ENCODE measurements at regions not wholly inside any gene's neighbourhood (a gene's known extent, or its start where the extent isn't known, plus 50 kb on each side); places are given as distances from the start of the nearest gene placed in this dataset.

DNA sequence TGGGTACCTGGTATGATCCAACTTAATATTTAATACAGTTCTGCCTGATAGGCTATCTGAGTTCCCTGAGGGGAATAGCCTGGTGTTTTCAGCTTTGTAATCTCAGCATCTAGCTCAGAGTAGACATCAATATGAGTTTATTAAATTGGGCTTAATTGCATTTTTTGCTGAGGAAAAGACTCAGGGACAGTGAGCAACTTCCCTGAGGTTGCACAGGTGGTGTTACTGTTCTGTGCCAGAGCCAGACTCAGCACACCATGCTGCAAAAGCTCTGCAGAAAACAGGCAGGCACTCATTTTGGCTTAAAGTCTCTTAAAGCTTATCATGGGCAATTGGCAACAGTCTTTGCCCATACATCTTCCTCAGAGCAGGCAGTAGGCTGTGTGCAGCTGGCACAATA is 90.5 kb upstream of the JUN start:
- Histone ChIP-seq H3K4me2 (ENCODE audit: low read depth, low read length, poor library complexity, severe bottlenecking) (no peak overlapping the region), H2AFZ (ENCODE audit: low read length) (peak overlapping the region; percentile 9; the same call in 1 of the 2 replicates), H3K4me1 (ENCODE audit: insufficient read depth, low read length, poor library complexity, severe bottlenecking) (peaks cover 14% of the 10 kb centered on the region), H3K9me2 (replicated peaks; ENCODE audit: low read depth, low read length) (no peaks in the 10 kb centered on the region), H3K79me2 (ENCODE audit: insufficient read depth, low read length) (no peaks in the 10 kb centered on the region), H3K36me3 (ENCODE audit: insufficient read depth, low read length) (no peaks in the 10 kb centered on the region), H3F3A (ENCODE audit: low read depth) (no peaks in the 10 kb centered on the region), H3K9ac (ENCODE audit: low read depth, low read length, poor library complexity, severe bottlenecking) (no peak overlapping the region), H3K4me3 (ENCODE audit: low read length, poor library complexity, severe bottlenecking) (no peak overlapping the region), H3K9me3 (ENCODE audit: insufficient read depth, low read depth, low read length) (no peaks in the 10 kb centered on the region), H4K20me1 (ENCODE audit: insufficient read depth, low read length, poor library complexity, severe bottlenecking) (no peaks in the 10 kb centered on the region), H3K27me3 (ENCODE audit: insufficient read depth, low read length, poor library complexity, severe bottlenecking) (no peaks in the 10 kb centered on the region)
- no peak for TF ChIP-seq EZH2phosphoT487 (IDR thresholded peaks at IDR 0.05; ENCODE audit: borderline replicate concordance)
- TF ChIP-seq, protein P1, sequence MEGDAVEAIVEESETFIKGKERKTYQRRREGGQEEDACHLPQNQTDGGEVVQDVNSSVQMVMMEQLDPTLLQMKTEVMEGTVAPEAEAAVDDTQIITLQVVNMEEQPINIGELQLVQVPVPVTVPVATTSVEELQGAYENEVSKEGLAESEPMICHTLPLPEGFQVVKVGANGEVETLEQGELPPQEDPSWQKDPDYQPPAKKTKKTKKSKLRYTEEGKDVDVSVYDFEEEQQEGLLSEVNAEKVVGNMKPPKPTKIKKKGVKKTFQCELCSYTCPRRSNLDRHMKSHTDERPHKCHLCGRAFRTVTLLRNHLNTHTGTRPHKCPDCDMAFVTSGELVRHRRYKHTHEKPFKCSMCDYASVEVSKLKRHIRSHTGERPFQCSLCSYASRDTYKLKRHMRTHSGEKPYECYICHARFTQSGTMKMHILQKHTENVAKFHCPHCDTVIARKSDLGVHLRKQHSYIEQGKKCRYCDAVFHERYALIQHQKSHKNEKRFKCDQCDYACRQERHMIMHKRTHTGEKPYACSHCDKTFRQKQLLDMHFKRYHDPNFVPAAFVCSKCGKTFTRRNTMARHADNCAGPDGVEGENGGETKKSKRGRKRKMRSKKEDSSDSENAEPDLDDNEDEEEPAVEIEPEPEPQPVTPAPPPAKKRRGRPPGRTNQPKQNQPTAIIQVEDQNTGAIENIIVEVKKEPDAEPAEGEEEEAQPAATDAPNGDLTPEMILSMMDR (conservative IDR thresholded peaks at IDR 0.05; ENCODE audit: low read length), result no peak

DNA sequence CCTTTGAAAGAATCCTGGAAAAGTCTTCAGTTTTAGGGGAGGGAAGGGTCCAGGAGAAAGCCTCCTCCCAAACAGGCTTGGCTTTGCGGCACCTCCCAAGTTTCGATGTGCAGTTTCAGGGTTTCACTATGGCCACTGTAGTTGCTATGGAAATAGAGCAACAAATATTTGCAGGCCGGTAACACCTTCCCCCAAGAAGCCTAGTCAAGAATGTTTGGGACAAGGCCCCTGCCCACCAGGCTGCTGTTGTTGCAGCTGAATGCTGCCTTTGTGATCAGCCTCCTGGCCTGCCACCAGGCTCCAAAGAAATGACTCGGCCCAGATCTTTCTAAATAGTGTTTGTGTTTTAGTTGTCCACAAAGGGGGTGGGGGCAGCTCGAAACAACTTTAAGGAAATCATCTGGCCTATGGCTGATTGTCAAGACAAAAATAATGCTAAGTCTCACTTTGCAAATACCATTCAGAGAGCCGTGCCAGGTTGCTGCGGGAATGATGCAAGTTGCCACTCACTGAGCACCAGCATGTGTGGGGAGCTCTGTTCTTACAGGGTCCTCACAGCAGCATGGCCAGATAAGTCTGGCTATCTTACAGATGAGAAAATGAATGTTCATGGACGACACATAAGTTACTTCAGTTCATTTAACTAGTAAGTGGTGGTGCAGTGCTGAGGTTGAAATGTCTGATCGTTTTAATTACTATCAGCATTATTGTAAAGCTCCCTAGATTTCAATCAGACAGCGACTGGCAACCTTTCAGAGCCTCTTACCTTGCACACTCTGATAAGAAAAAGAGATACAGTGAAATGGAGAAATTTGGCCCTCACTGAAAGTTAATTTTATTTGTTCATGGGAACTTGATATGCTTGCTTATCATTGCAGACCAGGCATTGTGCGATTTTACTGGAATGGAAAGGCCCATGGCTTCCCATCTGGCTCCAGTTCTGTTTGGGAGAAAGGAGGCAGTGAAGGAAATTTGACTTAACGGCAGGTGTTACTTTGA is 91.2 kb upstream of the JUN start:
- H2AFZ ChIP-seq (ENCODE audit: low read length), result peak overlapping the region; percentile 9; the same call in 1 of the 2 replicates
- no peak overlapping the region for H3K9ac ChIP-seq (ENCODE audit: low read depth, low read length, poor library complexity, severe bottlenecking)

DNA sequence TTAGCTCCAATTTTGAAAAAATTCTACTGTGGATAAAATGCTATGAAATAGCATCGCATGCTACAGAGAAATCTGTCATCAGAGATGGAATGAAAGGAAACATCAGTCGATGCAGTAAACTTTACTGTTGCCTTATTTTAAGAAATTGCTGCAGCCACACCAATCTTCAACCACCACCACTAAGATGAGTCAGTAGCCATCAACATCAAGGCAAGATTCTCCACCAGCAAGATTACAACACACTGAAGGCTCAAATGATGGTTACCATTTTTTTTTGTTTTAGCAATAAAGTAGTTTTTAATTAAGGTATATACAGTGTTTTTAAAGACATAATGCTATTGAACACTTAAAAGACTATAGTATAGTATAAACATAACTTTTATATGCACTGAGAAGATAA is 95.6 kb upstream of the JUN start:
- TF ChIP-seq, protein P1 (conservative IDR thresholded peaks at IDR 0.05; ENCODE audit: low read length), result no peak
- no peak for TF ChIP-seq EZH2phosphoT487 (IDR thresholded peaks at IDR 0.05; ENCODE audit: borderline replicate concordance)
- Histone ChIP-seq H3K9me2 (replicated peaks; ENCODE audit: low read depth, low read length) (no peaks in the 10 kb centered on the region), H3K9ac (ENCODE audit: low read depth, low read length, poor library complexity, severe bottlenecking) (no peak overlapping the region), H3K4me1 (ENCODE audit: insufficient read depth, low read length, poor library complexity, severe bottlenecking) (peaks cover 17% of the 10 kb centered on the region), H3K27me3 (ENCODE audit: insufficient read depth, low read length, poor library complexity, severe bottlenecking) (no peaks in the 10 kb centered on the region), H2AFZ (ENCODE audit: low read length) (no peak overlapping the region), H3F3A (ENCODE audit: low read depth) (no peaks in the 10 kb centered on the region), H4K20me1 (ENCODE audit: insufficient read depth, low read length, poor library complexity, severe bottlenecking) (no peaks in the 10 kb centered on the region), H3K4me3 (ENCODE audit: low read length, poor library complexity, severe bottlenecking) (no peak overlapping the region), H3K36me3 (ENCODE audit: insufficient read depth, low read length) (no peaks in the 10 kb centered on the region), H3K79me2 (ENCODE audit: insufficient read depth, low read length) (no peaks in the 10 kb centered on the region), H3K4me2 (ENCODE audit: low read depth, low read length, poor library complexity, severe bottlenecking) (no peak overlapping the region), H3K9me3 (ENCODE audit: insufficient read depth, low read depth, low read length) (no peaks in the 10 kb centered on the region)

More for the DNA sequence above, 91.2 kb upstream of the JUN start:
- Histone ChIP-seq H3K4me2 (ENCODE audit: low read depth, low read length, poor library complexity, severe bottlenecking) (no peak overlapping the region), H3K9me3 (ENCODE audit: insufficient read depth, low read depth, low read length) (no peaks in the 10 kb centered on the region), H3K79me2 (ENCODE audit: insufficient read depth, low read length) (no peaks in the 10 kb centered on the region), H3K4me1 (ENCODE audit: insufficient read depth, low read length, poor library complexity, severe bottlenecking) (peaks cover 15% of the 10 kb centered on the region), H3K4me3 (ENCODE audit: low read length, poor library complexity, severe bottlenecking) (no peak overlapping the region), H4K20me1 (ENCODE audit: insufficient read depth, low read length, poor library complexity, severe bottlenecking) (no peaks in the 10 kb centered on the region), H3K9me2 (replicated peaks; ENCODE audit: low read depth, low read length) (no peaks in the 10 kb centered on the region), H3K36me3 (ENCODE audit: insufficient read depth, low read length) (no peaks in the 10 kb centered on the region), H3F3A (ENCODE audit: low read depth) (no peaks in the 10 kb centered on the region), H3K27me3 (ENCODE audit: insufficient read depth, low read length, poor library complexity, severe bottlenecking) (no peaks in the 10 kb centered on the region)
- TF ChIP-seq, protein P1 (conservative IDR thresholded peaks at IDR 0.05; ENCODE audit: low read length), result no peak
- no peak for TF ChIP-seq EZH2phosphoT487 (IDR thresholded peaks at IDR 0.05; ENCODE audit: borderline replicate concordance)

Data from Loucy (cell line).